HepG2 (cell line): ENCODE measurements at regions not wholly inside any gene's neighbourhood (a gene's known extent, or its start where the extent isn't known, plus 50 kb on each side); places are given as distances from the start of the nearest gene placed in this dataset.

ENCODE experiments used
- ATAC-seq: fragments of 200-7000 bp; cut with Tn5 transposase; 3 replicates; pipeline ENCODE4 v1.9.1; 2020; ENCODE audit warnings: mild to moderate bottlenecking, moderate library complexity
- BruUV-seq: library from RNA; stranded (reverse); fragments of 400-500 nt; replicated peaks from 2 replicates; lab custom pipeline; 2021; lab: Mats Ljungman, UMichigan
- CTCF ChIA-PET: fragments of 300-600 bp; formaldehyde crosslinking; extraction: SDS; loops from one replicate; lab custom pipeline; 2021; ENCODE audit warnings: low total read pairs, inconsistent platforms, low intra/inter-chr PET ratio; lab: Yijun Ruan, JAX
- POLR2A ChIA-PET: fragments of 350-600 bp; sonication (Branson Sonifier 250); formaldehyde crosslinking; loops from one replicate; lab custom pipeline; 2020; ENCODE audit warnings: antibody characterized with exemption, inconsistent platforms; lab: Yijun Ruan, JAX
- DNase-seq: peaks from one replicate; pipeline ENCODE4 v3.0.0-alpha.2; 2015; ENCODE audit warnings: low spot score
- FAIRE-seq: peaks from 3 replicates; lab custom pipeline; 2011; peaks lifted over from hg19 to GRCh38; lab: Jason Lieb, UNC
- H2AFZ ChIP-seq: one replicate; pipeline ENCODE4 v1.6.1; 2011; ENCODE audit warnings: low read length, inconsistent platforms
- H3K27ac ChIP-seq: fragments of 300-600 bp; 3 replicates; pipeline ENCODE4 v1.8.0; 2011; ENCODE audit warnings: mixed run types, mild to moderate bottlenecking, mixed read lengths, low read length, inconsistent platforms; ENCODE audit not compliant: insufficient read depth; ENCODE audit errors: extremely low read length
- H3K27me3 ChIP-seq, 2 experiments: fragments of 200-600 bp in 1 of 2; 2 replicates in 1 of 2; 3 replicates in 1 of 2; pipeline versions ENCODE4 v1.6.0 to v1.8.0; 2011; ENCODE audit warnings: low read length in 2 of 2, mild to moderate bottlenecking in 2 of 2, moderate library complexity in 2 of 2, inconsistent platforms in 1 of 2; ENCODE audit not compliant: insufficient read depth in 2 of 2, control insufficient read depth in 1 of 2
- H3K36me3 ChIP-seq, 2 experiments: fragments of 200-600 bp in 1 of 2; replicated peaks in 1 of 2; 2 replicates in 1 of 2; 3 replicates in 1 of 2; pipeline versions ENCODE4 v1.5.1 to v1.8.0; 2011; ENCODE audit warnings: low read length in 2 of 2, inconsistent platforms in 1 of 2; ENCODE audit not compliant: insufficient read depth in 2 of 2, control insufficient read depth in 1 of 2
- H3K4me1 ChIP-seq: 2 replicates; pipeline ENCODE4 v1.5.1; 2012; ENCODE audit warnings: low read length, inconsistent platforms; ENCODE audit not compliant: insufficient read depth
- H3K4me2 ChIP-seq: 2 replicates; pipeline ENCODE4 v1.6.0; 2011; ENCODE audit warnings: low read depth, low read length, inconsistent platforms
- H3K4me3 ChIP-seq, 3 experiments: fragments of 200-600 bp in 1 of 3; sonication (generic), shearing (Covaris generic) in 1 of 3; replicated peaks in 1 of 3; 2 replicates each; pipeline ENCODE4 v1.5.1; 2011 to 2016; ENCODE audit warnings: low read length in 3 of 3, inconsistent platforms in 2 of 3, low read depth in 2 of 3, mild to moderate bottlenecking in 2 of 3, control low read depth in 1 of 3, mixed read lengths in 1 of 3; ENCODE audit not compliant: insufficient read depth in 1 of 3
- H3K79me2 ChIP-seq: one replicate; pipeline ENCODE4 v1.6.1; 2011; ENCODE audit warnings: low read length, inconsistent platforms; ENCODE audit not compliant: insufficient read depth
- H3K9ac ChIP-seq: 2 replicates; pipeline ENCODE4 v1.6.0; 2011; ENCODE audit warnings: mild to moderate bottlenecking, low read depth, low read length, inconsistent platforms; ENCODE audit not compliant: insufficient read depth
- H3K9me3 ChIP-seq: 2 replicates; pipeline ENCODE4 v1.5.1; 2012; ENCODE audit warnings: mild to moderate bottlenecking, low read length
- H4K20me1 ChIP-seq: 2 replicates; pipeline ENCODE4 v1.6.0; 2011; ENCODE audit warnings: inconsistent platforms, mild to moderate bottlenecking, low read length, moderate library complexity; ENCODE audit not compliant: insufficient read depth
- CHD2 ChIP-seq: IDR thresholded peaks from 2 replicates; pipeline ENCODE4 v1.6.1; 2011; ENCODE audit warnings: low read depth, low read length, improper control_type of control experiment
- EEA1 ChIP-seq: sonication (generic); formaldehyde crosslinking; IDR thresholded peaks from 2 replicates; pipeline ENCODE4 v1.5.1; 2020; ENCODE audit warnings: mild to moderate bottlenecking, missing genetic modification reagents, borderline replicate concordance
- PHF8 ChIP-seq: sonication (generic); formaldehyde crosslinking; IDR thresholded peaks from 2 replicates; pipeline ENCODE4 v1.5.0; 2020; ENCODE audit warnings: missing genetic modification reagents
- SOX6 ChIP-seq, 2 experiments: fragments of 450-650 bp in 1 of 2; sonication (generic) in 1 of 2; formaldehyde crosslinking in 1 of 2; IDR thresholded peaks; 2 replicates each; pipeline versions ENCODE4 v1.4.0 to v1.6.1; 2017 to 2020; ENCODE audit warnings: antibody characterized with exemption in 1 of 2, mild to moderate bottlenecking in 1 of 2, missing genetic modification reagents in 1 of 2
- SP1 ChIP-seq, 2 experiments: fragments of 450-650 bp in 1 of 2; sonication (generic) in 1 of 2; formaldehyde crosslinking in 1 of 2; IDR thresholded peaks; 2 replicates each; pipeline versions ENCODE4 v1.4.0 to v1.6.1; 2016 to 2020; ENCODE audit warnings: missing genetic modification reagents in 1 of 2
- TAF1 ChIP-seq: sonication (generic); formaldehyde crosslinking; IDR thresholded peaks from 2 replicates; pipeline ENCODE4 v1.4.0; 2020; ENCODE audit warnings: missing genetic modification reagents
- ZBTB10 ChIP-seq: sonication (generic); formaldehyde crosslinking; IDR thresholded peaks from 2 replicates; pipeline ENCODE4 v1.4.0; 2020; ENCODE audit warnings: missing genetic modification reagents, borderline replicate concordance
- ZFY ChIP-seq: sonication (generic); formaldehyde crosslinking; IDR thresholded peaks from 2 replicates; pipeline ENCODE4 v1.4.0; 2020; ENCODE audit warnings: missing genetic modification reagents
- ZNF740 ChIP-seq: sonication (generic); formaldehyde crosslinking; IDR thresholded peaks from 2 replicates; pipeline ENCODE4 v1.4.0; 2020; ENCODE audit warnings: missing genetic modification reagents
- ZNF772 ChIP-seq: sonication (generic); formaldehyde crosslinking; IDR thresholded peaks from 2 replicates; pipeline ENCODE4 v1.5.0; 2020; ENCODE audit warnings: mild to moderate bottlenecking, missing genetic modification reagents
- ZNF792 ChIP-seq: IDR thresholded peaks from 2 replicates; pipeline ENCODE4 v1.6.1; 2016
- ZNF879 ChIP-seq: sonication (generic); formaldehyde crosslinking; IDR thresholded peaks from 2 replicates; pipeline ENCODE4 v1.8.1; 2023; ENCODE audit warnings: missing genetic modification reagents
- WGBS: methylation state at CpG from one replicate; pipeline ENCODE4 v1.1.6; 2017; ENCODE audit warnings: low lambda C conversion rate; 5-methylcytosine and 5-hydroxymethylcytosine counted together
- in situ Hi-C: cut with HindIII; loops from 2 replicates; pipeline ENCODE4 v1.10.0; 2017; ENCODE audit warnings: low pct_unique_long_range_greater_than_20kb; ENCODE audit not compliant: extremely low pct_ligation_motif_present
- intact Hi-C: fragments of 100-400 bp; cut with micrococcal nuclease; formaldehyde crosslinking; loops from one replicate; pipeline ENCODE4 v1.10.0; 2022; ENCODE audit not compliant: unreplicated experiment

GRCh38 chr3:164030194-164030593 is 1048.1 kb downstream of the SI start (continued):
- TF ChIP-seq ZNF740 (CRISPR knock-in tag), result no peak

- BruUV-seq, result no TSS peak
- Histone ChIP-seq H3K4me1 (no peaks in the 10 kb centered on the region), H3K9me3 (peaks cover 17% of the 10 kb centered on the region; the same call in 1 of the 2 replicates), H3K27me3 (no peaks in the 10 kb centered on the region; a peak in 1 of 5 replicates), H3K79me2 (no peaks in the 10 kb centered on the region), H3K4me3 (no peak overlapping the region), H3K36me3 (no peaks in the 10 kb centered on the region), H2AFZ (no peak overlapping the region), H3K27ac (no peak overlapping the region), H4K20me1 (no peaks in the 10 kb centered on the region), H3K4me2 (no peak overlapping the region), H3K9ac (no peak overlapping the region)
- DNase-seq (no peak), FAIRE-seq (no peak), ATAC-seq (no peak)
- intact Hi-C loops (no loop called here), in situ Hi-C loops (no loop called here)
- 15% methylated on average over 10 of the region's 10 CpGs for WGBS
- ChIA-PET CTCF (no interaction called here), POLR2A (no interaction called here)
- TF ChIP-seq CHD2 (no peak), ZNF792 (CRISPR knock-in tag) (no peak), EEA1 (CRISPR knock-in tag) (no peak), ZNF772 (no peak), SOX6 (IDR thresholded peaks at IDR 0.05) (no peak), SOX6 (CRISPR knock-in tag; IDR thresholded peaks at IDR 0.05) (no peak), TAF1 (CRISPR knock-in tag) (no peak), ZNF879 (CRISPR knock-in tag) (no peak), ZFY (CRISPR knock-in tag) (no peak), SP1 (IDR thresholded peaks at IDR 0.05) (no peak), SP1 (CRISPR knock-in tag; IDR thresholded peaks at IDR 0.05) (no peak), PHF8 (no peak), ZBTB10 (CRISPR knock-in tag) (no peak)
Measured at GRCh38 chr3:164024786-164025185, 1053.5 kb downstream of the SI start.
